GM10266 (cell line): ENCODE measurements at regions not wholly inside any gene's neighbourhood (a gene's known extent, or its start where the extent isn't known, plus 50 kb on each side); places are given as distances from the start of the nearest gene placed in this dataset.

Source experiments
- DNase-seq: peaks from one replicate; pipeline ENCODE4 v3.0.0; 2012; ENCODE audit errors: extremely low spot score
- CTCF ChIP-seq: IDR thresholded peaks from 2 replicates; pipeline ENCODE4 v1.5.1; 2012; ENCODE audit warnings: mild to moderate bottlenecking, low read depth; ENCODE audit not compliant: control insufficient read depth, insufficient read depth; ENCODE audit errors: missing control alignments

GRCh38 chr5:66425842-66426241 lies 170.4 kb upstream of the MAST4 start:
- no peak for DNase-seq
- no peak for TF ChIP-seq CTCF

- DNase-seq = no peak
- no peak for TF ChIP-seq CTCF
These were observed 169.7 kb upstream of the MAST4 start for GRCh38 chr5:66426259-66427138.

- no peak for DNase-seq
- TF ChIP-seq CTCF = no peak
These were observed 169.1 kb upstream of the MAST4 start for GRCh38 chr5:66427139-66427442.

- peak; percentile 21 for DNase-seq
- TF ChIP-seq CTCF = peak; percentile 26
These were observed 159.5 kb upstream of the MAST4 start for GRCh38 chr5:66436721-66437120.

GRCh38 chr5:66438087-66438486 lies 158.1 kb upstream of the MAST4 start:
- no peak for DNase-seq
- no peak for TF ChIP-seq CTCF

- no peak for TF ChIP-seq CTCF
- DNase-seq = no peak
These were observed 157.5 kb upstream of the MAST4 start for GRCh38 chr5:66438696-66439095.

- no peak for TF ChIP-seq CTCF
- DNase-seq = peak; percentile 24
These were observed 156.0 kb upstream of the MAST4 start for GRCh38 chr5:66440202-66440680.
